Sigmoid colon (tissue), 4 donors: ENCODE measurements at regions not wholly inside any gene's neighbourhood (a gene's known extent, or its start where the extent isn't known, plus 50 kb on each side); places are given as distances from the start of the nearest gene placed in this dataset.

Experiments
- CTCF ChIP-seq, 4 experiments: fragments of 450-650 bp in 3 of 4; fragments of 200-600 bp in 1 of 4; IDR thresholded peaks; one replicate each; pipeline ENCODE4 v1.5.1; 2016 to 2019; ENCODE audit warnings: antibody characterized with exemption in 4 of 4, mild to moderate bottlenecking in 3 of 4, moderate library complexity in 2 of 4
- POLR2A ChIP-seq, 2 donors: fragments of 450-650 bp; IDR thresholded peaks; one replicate each; pipeline ENCODE4 v1.6.1; 2016; ENCODE audit warnings: antibody characterized with exemption in 2 of 2, mild to moderate bottlenecking in 2 of 2, moderate library complexity in 2 of 2
- POLR2AphosphoS5 ChIP-seq, 4 donors: sonication (generic); formaldehyde crosslinking; IDR thresholded peaks; one replicate each; pipeline ENCODE4 v1.6.1; 2017; ENCODE audit warnings: antibody characterized with exemption in 4 of 4

GRCh38 chr11:11011617-11012016 lies 153.8 kb upstream of the ZBED5 start:
- no peak for TF ChIP-seq CTCF (IDR thresholded peaks at IDR 0.05)
- TF ChIP-seq POLR2A (IDR thresholded peaks at IDR 0.05): no peak
- TF ChIP-seq POLR2AphosphoS5 (IDR thresholded peaks at IDR 0.05): no peak
